T-helper 2 cell treated with Interferon-gamma antibody and Interleukin-4, amounts not matched to agents 5 μg/mL and 100 μg/mL, for 36 hours (primary cell): ENCODE measurements at regions not wholly inside any gene's neighbourhood (a gene's known extent, or its start where the extent isn't known, plus 50 kb on each side); places are given as distances from the start of the nearest gene placed in this dataset.
"Not testable (repeated sequence)": the region's sequence is repeated elsewhere in the genome, so short reads cannot be mapped to it uniquely, and the experiment has no call there.

Source experiments
- DNase-seq: peaks from one replicate; pipeline ENCODE4 v3.0.0; 2021; ENCODE audit warnings: low spot score
- H3K27ac Mint-ChIP-seq: one replicate; pipeline ENCODE4 v1.8.0; 2021; ENCODE audit warnings: mild to moderate bottlenecking, mixed read lengths
- H3K27me3 Mint-ChIP-seq: one replicate; pipeline ENCODE4 v1.8.0; 2021; ENCODE audit warnings: low read depth, mixed read lengths
- H3K36me3 Mint-ChIP-seq: one replicate; pipeline ENCODE4 v1.8.0; 2021; ENCODE audit warnings: low read depth, mixed read lengths
- H3K4me1 Mint-ChIP-seq: one replicate; pipeline ENCODE4 v1.8.0; 2021; ENCODE audit warnings: low read depth, mixed read lengths
- H3K4me3 Mint-ChIP-seq: one replicate; pipeline ENCODE4 v1.8.0; 2022; ENCODE audit warnings: mild to moderate bottlenecking, moderate library complexity, mixed read lengths
- H3K9me3 Mint-ChIP-seq: one replicate; pipeline ENCODE4 v1.8.0; 2021; ENCODE audit warnings: mixed read lengths

DNA sequence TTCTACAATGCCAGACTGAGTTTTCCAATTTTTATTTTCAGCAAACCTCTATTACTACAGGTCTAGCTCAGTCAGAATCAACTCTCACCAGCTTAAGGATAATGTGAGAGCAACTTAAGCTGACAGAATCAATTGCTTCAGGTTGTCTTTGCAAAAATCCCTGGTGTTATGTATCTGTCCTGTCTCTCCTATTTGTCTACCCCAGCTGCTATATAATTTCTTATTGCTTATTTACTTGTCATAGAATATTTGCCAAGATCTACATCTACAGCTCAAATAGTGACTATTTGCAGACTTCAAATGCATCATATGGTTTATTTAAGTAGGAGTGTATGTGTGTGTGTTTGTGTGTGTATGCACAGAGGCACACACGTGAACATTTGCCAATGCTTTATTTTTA is 54.1 kb downstream of the FOXG1 start:
- Mint-ChIP-seq H3K27ac (no peak overlapping the region), H3K36me3 (no peaks in the 10 kb centered on the region), H3K27me3 (no peaks in the 10 kb centered on the region), H3K9me3 (peaks cover 21% of the 10 kb centered on the region), H3K4me3 (no peak overlapping the region), H3K4me1 (no peaks in the 10 kb centered on the region)
- no peak for DNase-seq

DNA sequence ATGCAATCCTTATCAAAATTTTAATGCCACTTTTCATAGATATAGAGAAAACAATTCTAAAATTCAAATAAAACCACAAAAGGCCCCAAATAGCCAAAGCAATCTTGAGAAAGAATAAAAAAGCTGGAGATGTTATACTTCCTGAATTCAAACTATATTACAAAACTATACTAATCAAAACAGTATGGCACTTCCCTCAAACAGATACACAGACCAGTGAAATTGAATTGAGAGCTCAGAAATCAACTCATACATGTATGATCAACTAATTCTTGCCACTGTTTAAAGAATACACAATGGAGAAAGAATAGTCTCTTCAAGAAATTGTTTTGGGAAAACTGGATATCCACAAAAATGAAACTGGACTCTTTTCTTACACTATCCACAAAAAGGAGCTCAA is 55.4 kb downstream of the FOXG1 start:
- Mint-ChIP-seq H3K4me3 (no peak overlapping the region), H3K27ac (no peak overlapping the region), H3K4me1 (no peaks in the 10 kb centered on the region), H3K27me3 (no peaks in the 10 kb centered on the region), H3K36me3 (no peaks in the 10 kb centered on the region), H3K9me3 (peaks cover 28% of the 10 kb centered on the region)
- no peak for DNase-seq

DNA sequence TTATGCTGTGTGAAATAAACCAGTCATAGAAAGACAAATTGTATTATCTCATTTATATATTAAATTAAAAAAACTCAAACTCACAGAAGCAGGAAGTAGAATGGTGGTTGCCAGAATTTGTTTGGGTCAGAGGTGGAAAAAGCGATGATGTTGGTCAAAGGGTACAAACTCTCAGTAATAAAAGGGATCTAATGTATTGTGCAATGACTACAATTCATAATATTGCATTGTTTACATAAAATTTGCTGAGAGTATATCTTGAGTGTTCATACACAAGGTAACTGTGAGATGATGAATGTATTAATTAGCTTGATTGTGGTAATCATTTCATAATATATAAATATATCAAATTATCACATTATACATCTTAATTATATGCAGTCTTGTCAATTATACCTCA is 56.7 kb downstream of the FOXG1 start:
- Mint-ChIP-seq H3K4me3 (no peak overlapping the region), H3K27ac (no peak overlapping the region), H3K9me3 (peaks cover 38% of the 10 kb centered on the region), H3K36me3 (no peaks in the 10 kb centered on the region), H3K4me1 (no peaks in the 10 kb centered on the region), H3K27me3 (no peaks in the 10 kb centered on the region)
- DNase-seq, result no peak

DNA sequence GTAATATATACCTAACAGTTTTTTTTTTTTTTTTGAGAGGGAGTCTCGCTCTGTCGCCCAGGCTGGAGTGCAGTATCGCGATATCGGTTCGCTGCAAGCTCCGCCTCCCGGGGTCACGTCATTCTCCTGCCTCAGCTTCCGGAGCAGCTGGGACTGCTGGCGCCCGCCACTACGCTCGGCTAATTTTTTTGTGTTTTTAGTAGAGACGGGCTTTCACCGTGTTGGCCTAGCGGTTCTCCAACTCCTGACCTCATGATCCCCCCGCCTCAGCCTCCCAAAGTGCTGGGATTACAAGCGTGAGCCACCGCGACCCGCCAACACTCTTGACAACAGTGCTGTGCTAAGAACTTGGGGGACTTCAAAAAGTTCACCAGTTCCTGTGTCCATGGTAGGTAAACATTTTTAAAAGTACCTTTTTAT is 63.5 kb downstream of the FOXG1 start:
- no peak overlapping the region for H3K4me3 Mint-ChIP-seq
- H3K9me3 Mint-ChIP-seq, result peaks cover 23% of the 10 kb centered on the region
- no peaks in the 10 kb centered on the region for H3K36me3 Mint-ChIP-seq
- no peak overlapping the region for H3K27ac Mint-ChIP-seq
- H3K27me3 Mint-ChIP-seq, result no peaks in the 10 kb centered on the region
- DNase-seq, result no peak
- no peaks in the 10 kb centered on the region for H3K4me1 Mint-ChIP-seq

DNA sequence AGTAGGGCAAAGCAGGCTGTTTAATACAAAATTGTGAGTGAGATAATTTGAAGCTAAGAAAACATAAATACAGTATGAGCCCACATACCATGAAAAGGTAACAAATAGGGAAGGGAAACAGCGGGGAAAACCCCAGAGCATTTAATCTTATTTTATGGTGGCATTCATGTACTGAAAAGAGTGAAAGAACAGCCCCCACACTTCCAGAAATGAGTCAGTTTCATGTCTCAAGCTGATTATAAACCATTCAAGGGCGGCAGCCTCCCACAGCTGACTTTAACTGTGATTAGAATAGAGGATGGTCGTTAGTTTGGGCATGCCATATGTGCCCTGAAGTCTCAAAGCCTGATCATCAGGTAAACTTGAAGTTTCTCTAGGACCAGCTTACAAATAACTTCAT is 64.5 kb downstream of the FOXG1 start:
- no peak for DNase-seq
- H3K27me3 Mint-ChIP-seq, result no peaks in the 10 kb centered on the region
- H3K27ac Mint-ChIP-seq, result no peak overlapping the region
- no peaks in the 10 kb centered on the region for H3K36me3 Mint-ChIP-seq
- no peak overlapping the region for H3K4me3 Mint-ChIP-seq
- peaks cover 22% of the 10 kb centered on the region for H3K9me3 Mint-ChIP-seq
- no peaks in the 10 kb centered on the region for H3K4me1 Mint-ChIP-seq

DNA sequence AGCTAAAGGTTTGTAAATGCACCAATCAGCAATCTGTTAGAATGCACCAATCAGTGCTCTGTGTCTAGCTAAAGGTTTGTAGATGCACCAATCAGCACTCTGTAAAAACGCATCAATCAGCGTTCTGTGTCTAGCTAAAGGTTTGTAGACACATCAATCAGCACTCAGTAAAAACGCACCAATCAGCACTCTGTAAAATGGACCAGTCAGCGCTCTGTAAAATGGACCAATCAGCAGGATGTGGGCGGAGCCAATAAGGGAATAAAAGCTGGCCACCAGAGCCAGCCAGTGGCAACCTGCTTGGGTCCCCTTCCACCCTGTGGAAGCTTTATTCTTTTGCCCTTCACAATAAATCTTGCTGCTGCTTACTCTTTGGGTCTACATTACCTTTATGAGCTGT is 76.0 kb downstream of the FOXG1 start:
- H3K4me1 Mint-ChIP-seq, H3K27ac Mint-ChIP-seq, H3K4me3 Mint-ChIP-seq, H3K36me3 Mint-ChIP-seq, H3K27me3 Mint-ChIP-seq, DNase-seq: not testable (repeated sequence)
- H3K9me3 Mint-ChIP-seq, result peaks cover 56% of the 10 kb centered on the region

DNA sequence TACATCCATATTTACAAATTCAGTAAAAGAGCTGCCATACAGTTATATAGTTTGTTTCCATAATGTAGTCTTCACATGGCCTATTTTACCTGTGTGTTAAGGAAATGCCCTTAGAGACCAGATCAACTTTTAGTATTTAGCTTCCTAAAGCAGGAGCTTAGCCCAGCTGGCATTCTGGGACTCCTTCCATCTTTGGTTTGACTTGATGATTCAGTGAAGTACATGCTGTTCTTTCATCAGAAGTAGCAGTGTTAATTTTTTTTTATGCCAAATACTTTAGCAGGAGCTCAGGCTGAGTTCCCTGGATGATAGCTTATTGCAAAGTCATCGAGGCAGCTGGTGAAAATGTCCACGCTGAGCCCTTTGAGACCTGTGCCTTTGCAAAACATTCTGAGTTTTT is 101.0 kb downstream of the FOXG1 start:
- no peak for DNase-seq
- Mint-ChIP-seq H3K27ac (no peak overlapping the region), H3K36me3 (no peaks in the 10 kb centered on the region), H3K4me3 (no peak overlapping the region), H3K27me3 (no peaks in the 10 kb centered on the region), H3K9me3 (peaks cover 44% of the 10 kb centered on the region), H3K4me1 (no peaks in the 10 kb centered on the region)

DNA sequence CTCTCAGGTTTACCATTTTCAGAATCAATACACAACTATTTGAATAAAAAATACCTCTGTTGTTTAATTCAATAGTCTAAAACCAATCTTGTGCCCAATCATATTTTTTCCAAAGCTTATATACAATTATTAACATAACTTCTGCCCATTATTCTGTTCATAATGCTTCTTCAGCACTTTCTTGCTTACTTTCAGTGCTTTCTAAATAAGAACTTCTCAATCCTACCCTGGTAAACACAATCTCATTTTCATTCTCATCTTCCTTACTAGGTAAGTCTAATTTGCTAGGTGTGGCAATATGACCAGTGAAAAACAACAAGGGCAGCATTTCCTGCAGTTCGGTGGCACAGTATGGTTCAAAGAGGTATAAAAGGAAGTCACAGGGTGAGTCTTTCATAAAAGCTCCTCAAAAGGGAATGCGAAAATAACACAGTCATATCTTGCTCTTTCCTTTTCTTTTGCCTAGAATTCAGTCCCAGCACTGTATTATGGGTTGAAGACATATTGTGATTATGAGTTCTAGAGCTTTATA is 103.5 kb downstream of the FOXG1 start:
- Mint-ChIP-seq H3K9me3 (peaks cover 39% of the 10 kb centered on the region), H3K4me1 (no peaks in the 10 kb centered on the region), H3K4me3 (no peak overlapping the region), H3K27ac (no peak overlapping the region), H3K36me3 (no peaks in the 10 kb centered on the region), H3K27me3 (no peaks in the 10 kb centered on the region)
- no peak for DNase-seq

DNA sequence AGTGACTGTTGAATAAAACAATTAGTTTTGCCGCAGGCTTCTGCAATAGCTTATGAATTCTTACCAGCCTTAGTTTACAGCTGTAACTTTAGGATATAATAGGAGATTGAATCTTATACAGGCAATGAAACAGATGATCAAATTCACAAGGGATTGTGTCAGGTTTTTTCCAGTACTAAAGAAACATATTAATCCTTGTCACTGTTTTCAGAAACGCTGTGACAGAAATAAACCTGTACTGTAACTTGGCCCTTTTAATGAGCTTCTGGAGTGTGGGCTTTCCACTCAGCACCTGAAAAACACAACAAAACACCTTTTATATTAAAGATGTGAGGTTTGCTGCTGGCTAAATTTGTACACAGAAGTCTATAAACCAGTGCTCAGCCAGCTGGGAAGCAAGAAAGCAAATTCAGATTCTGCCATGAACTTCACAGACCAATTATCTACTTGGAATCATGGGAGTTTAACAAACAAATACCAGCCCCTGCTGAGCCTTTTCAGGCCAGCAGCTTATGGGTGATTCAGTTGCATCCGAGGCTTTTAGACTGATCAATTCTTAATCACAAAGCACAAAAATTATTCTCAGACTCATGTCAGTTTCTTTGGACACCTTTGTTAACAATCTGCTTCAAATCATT is 109.5 kb downstream of the FOXG1 start:
- no peaks in the 10 kb centered on the region for H3K4me1 Mint-ChIP-seq
- H3K27ac Mint-ChIP-seq, result no peak overlapping the region
- no peaks in the 10 kb centered on the region for H3K36me3 Mint-ChIP-seq
- DNase-seq, result no peak
- H3K27me3 Mint-ChIP-seq, result no peaks in the 10 kb centered on the region
- H3K9me3 Mint-ChIP-seq, result peaks cover 4% of the 10 kb centered on the region
- no peak overlapping the region for H3K4me3 Mint-ChIP-seq

DNA sequence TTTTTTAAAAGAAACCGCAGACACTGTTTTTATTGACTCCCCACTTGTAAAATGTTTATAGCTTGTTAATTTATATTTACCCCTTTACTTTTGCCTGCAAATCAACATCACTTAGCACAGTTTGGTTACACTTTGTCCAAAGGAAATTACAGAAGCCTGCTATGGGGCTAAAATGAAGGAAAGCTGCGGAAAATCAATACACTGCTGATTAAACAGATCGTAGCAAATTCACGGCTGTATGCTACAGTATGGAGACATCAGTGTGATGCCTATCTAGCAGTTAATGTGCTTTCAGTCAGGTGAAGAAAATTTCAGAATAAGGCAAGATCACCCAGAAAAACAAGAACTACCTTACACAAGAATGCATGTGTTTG is 110.0 kb downstream of the FOXG1 start:
- Mint-ChIP-seq H3K36me3 (no peaks in the 10 kb centered on the region), H3K4me1 (no peaks in the 10 kb centered on the region), H3K4me3 (no peak overlapping the region), H3K9me3 (peaks cover 8% of the 10 kb centered on the region), H3K27me3 (no peaks in the 10 kb centered on the region), H3K27ac (no peak overlapping the region)
- DNase-seq, result no peak

DNA sequence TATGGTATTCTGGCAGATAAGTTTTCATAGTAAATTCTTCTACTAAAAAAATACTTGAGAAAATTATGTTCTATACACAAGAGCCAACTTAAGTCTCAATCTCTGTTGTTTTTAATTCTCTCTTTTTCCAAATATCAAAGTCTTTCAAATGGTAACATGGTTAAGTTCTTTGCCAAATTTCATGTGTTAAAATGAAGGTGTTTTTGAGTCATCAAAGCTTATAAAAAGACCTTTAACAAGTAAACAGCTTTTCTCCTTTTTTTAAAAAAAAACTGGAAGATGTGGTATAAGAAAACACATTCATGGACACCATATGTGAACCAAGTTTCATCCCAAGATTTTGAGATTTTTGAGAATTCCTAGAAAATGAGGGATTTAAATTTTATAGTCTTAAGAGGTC is 111.3 kb downstream of the FOXG1 start:
- H3K27me3 Mint-ChIP-seq, result no peaks in the 10 kb centered on the region
- DNase-seq, result no peak
- no peaks in the 10 kb centered on the region for H3K4me1 Mint-ChIP-seq
- H3K27ac Mint-ChIP-seq, result no peak overlapping the region
- H3K36me3 Mint-ChIP-seq, result no peaks in the 10 kb centered on the region
- no peak overlapping the region for H3K4me3 Mint-ChIP-seq
- H3K9me3 Mint-ChIP-seq, result peaks cover 17% of the 10 kb centered on the region

DNA sequence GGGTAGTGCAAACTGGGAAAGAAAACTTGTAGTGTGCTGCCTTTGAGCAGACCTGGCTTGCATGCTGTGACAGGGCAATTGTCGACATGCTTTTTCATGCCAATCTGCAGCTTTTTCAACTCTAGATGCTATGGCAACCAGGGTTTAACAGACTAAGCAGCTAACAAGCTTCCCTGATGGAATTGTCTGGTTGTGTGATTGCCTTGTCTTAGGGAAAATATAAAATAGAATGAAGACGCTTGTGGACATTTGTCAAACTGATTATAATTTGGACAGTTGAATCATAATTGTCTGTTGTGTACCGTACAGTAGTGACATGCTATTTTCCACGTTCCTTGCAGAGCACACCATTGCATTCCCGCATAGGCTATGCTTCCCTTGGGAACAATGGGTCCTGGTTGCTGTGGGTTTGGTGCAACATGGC is 113.0 kb downstream of the FOXG1 start:
- no peak overlapping the region for H3K4me3 Mint-ChIP-seq
- H3K9me3 Mint-ChIP-seq, result peaks cover 17% of the 10 kb centered on the region
- no peaks in the 10 kb centered on the region for H3K4me1 Mint-ChIP-seq
- no peak overlapping the region for H3K27ac Mint-ChIP-seq
- DNase-seq, result no peak
- no peaks in the 10 kb centered on the region for H3K36me3 Mint-ChIP-seq
- no peaks in the 10 kb centered on the region for H3K27me3 Mint-ChIP-seq

DNA sequence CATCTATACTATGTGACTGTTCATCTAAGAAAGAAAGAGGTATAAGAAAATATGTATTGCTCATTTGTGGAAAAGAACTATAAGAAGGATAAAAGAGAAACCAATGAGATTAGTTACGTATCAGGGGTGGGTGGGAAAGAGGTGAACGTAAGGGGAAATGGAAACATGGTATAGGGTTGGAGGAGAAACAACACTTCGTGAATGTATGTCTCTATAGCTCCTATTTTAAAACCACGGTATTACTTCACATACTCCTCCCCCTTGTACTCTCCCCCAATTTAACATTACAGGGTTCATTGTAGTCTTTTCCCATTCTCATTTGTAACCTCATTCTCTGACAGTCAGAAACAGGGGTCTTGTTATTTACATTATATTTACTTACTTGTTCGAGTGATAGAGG is 120.4 kb downstream of the FOXG1 start:
- H3K4me3 Mint-ChIP-seq, result no peak overlapping the region
- H3K4me1 Mint-ChIP-seq, result no peaks in the 10 kb centered on the region
- peaks cover 41% of the 10 kb centered on the region for H3K9me3 Mint-ChIP-seq
- no peaks in the 10 kb centered on the region for H3K36me3 Mint-ChIP-seq
- no peak overlapping the region for H3K27ac Mint-ChIP-seq
- no peak for DNase-seq
- no peaks in the 10 kb centered on the region for H3K27me3 Mint-ChIP-seq

DNA sequence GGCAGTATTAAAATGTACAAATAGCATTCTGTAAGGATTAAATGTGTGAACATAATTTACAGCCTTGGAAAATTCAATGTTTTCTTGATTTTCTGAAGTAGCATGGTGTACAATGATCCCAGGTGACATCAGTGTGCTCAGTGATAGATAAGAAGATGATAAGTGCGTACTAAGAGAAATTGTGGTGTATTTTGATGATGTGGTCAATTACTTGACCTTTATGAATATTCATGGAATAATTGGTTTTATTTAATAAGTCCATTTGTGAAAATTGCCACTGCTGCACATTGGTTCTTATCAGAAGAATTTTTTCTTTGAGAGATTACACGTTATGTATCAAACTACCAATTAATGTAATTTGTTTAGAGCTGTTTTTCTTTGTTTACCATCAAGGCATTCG is 128.8 kb downstream of the FOXG1 start:
- Mint-ChIP-seq H3K36me3 (no peaks in the 10 kb centered on the region), H3K27me3 (no peaks in the 10 kb centered on the region), H3K9me3 (peaks cover 12% of the 10 kb centered on the region), H3K4me1 (no peaks in the 10 kb centered on the region), H3K4me3 (no peak overlapping the region), H3K27ac (no peak overlapping the region)
- no peak for DNase-seq

DNA sequence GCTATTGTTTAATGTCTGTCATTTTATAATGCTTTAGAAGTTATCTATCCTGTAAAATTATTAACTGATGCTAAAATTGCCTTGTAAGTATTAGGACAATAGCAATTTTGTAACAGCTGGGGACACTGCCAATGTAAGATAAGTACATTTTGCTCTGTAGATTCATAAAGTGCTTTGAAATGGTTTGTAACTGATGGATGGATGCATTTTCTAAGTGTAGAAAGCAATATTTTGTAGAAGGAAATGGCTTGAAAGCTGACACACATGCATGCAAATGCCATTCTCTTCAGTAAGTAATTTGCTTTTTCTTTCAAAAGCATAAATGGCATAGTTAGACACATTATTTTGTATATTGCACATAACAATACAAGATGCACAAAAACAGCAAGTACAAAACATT is 129.8 kb downstream of the FOXG1 start:
- no peak for DNase-seq
- Mint-ChIP-seq H3K4me1 (no peaks in the 10 kb centered on the region), H3K9me3 (peaks cover 12% of the 10 kb centered on the region), H3K27ac (no peak overlapping the region), H3K4me3 (no peak overlapping the region), H3K36me3 (no peaks in the 10 kb centered on the region), H3K27me3 (no peaks in the 10 kb centered on the region)
